ENCODE measurements at regions not wholly inside any gene's neighbourhood (a gene's known extent, or its start where the extent isn't known, plus 50 kb on each side); places are given as distances from the start of the nearest gene placed in this dataset.

DNA sequence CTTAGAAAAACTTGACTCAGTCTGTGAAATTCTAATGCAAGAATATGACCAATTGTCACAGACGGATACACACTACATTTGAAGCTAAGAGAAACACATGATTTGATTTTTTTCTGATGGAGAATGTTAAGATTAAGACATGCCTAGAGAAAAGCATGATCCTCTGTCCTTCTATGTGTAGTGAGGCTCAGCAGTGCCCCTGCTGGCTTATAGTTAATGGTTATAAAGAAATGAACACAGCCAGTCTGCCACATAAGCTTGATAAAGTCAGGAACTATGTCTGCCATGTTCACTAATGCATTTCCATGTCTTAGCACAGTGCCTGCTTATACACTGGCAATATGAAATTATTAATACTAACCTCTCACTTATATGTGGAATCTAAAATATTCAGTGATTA lies 168.1 kb upstream of the DAAM1 start:
- TF ChIP-seq POLR2AphosphoS5 (IDR thresholded peaks at IDR 0.05) (no peak), EP300 (IDR thresholded peaks at IDR 0.05) (no peak)
- TF ChIP-seq, protein P1, sequence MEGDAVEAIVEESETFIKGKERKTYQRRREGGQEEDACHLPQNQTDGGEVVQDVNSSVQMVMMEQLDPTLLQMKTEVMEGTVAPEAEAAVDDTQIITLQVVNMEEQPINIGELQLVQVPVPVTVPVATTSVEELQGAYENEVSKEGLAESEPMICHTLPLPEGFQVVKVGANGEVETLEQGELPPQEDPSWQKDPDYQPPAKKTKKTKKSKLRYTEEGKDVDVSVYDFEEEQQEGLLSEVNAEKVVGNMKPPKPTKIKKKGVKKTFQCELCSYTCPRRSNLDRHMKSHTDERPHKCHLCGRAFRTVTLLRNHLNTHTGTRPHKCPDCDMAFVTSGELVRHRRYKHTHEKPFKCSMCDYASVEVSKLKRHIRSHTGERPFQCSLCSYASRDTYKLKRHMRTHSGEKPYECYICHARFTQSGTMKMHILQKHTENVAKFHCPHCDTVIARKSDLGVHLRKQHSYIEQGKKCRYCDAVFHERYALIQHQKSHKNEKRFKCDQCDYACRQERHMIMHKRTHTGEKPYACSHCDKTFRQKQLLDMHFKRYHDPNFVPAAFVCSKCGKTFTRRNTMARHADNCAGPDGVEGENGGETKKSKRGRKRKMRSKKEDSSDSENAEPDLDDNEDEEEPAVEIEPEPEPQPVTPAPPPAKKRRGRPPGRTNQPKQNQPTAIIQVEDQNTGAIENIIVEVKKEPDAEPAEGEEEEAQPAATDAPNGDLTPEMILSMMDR (IDR thresholded peaks at IDR 0.05) = peak in 1 of 3 experiments; percentile 37
